ENCODE measurements at regions not wholly inside any gene's neighbourhood (a gene's known extent, or its start where the extent isn't known, plus 50 kb on each side); places are given as distances from the start of the nearest gene placed in this dataset.

GRCh38 chr16:77556201-77556873 lies 121.5 kb upstream of the ADAMTS18 start:
- no peaks in the 10 kb centered on the region for H3K4me1 ChIP-seq (ENCODE audit: control insufficient read depth, extremely low read depth, insufficient read depth, low read length)
- no TSS peak for BruUV-seq (replicated peaks)
- no peaks in the 10 kb centered on the region for H3K9me1 ChIP-seq (replicated peaks; ENCODE audit: control insufficient read depth, extremely low read depth, insufficient read depth, low read length)
- H2AFZ ChIP-seq (ENCODE audit: low read depth, low read length), result no peak overlapping the region
- H3K9ac ChIP-seq (replicated peaks; ENCODE audit: extremely low read depth, insufficient read depth, low read length), result no peak overlapping the region
- DNase-seq (ENCODE audit: low read depth, low spot score) (no peak), FAIRE-seq (no peak)
- H3K27ac ChIP-seq (ENCODE audit: insufficient read depth, low read depth, low read length), result no peak overlapping the region
- H4K20me1 ChIP-seq (replicated peaks; ENCODE audit: control insufficient read depth, extremely low read depth, insufficient read depth, low read length), result no peaks in the 10 kb centered on the region
- no peaks in the 10 kb centered on the region for H3K79me2 ChIP-seq (ENCODE audit: control insufficient read depth, insufficient read depth, low read length)
- H3K27me3 ChIP-seq (ENCODE audit: control insufficient read depth in 2 of 2, insufficient read depth in 2 of 2, low read length in 2 of 2), result no peaks in the 10 kb centered on the region
- no peaks in the 10 kb centered on the region for H3K36me3 ChIP-seq (ENCODE audit: control insufficient read depth in 2 of 2, extremely low read depth in 1 of 2, insufficient read depth in 2 of 2, low read length in 2 of 2)
- TF ChIP-seq MYC (IDR thresholded peaks at IDR 0.05; ENCODE audit: low read depth, low read length) (no peak), EZH2 (IDR thresholded peaks at IDR 0.05; ENCODE audit: borderline replicate concordance, low read depth, low read length, severe bottlenecking) (no peak), JUN (IDR thresholded peaks at IDR 0.05; ENCODE audit: borderline replicate concordance, insufficient read depth, insufficient read length, low read depth) (no peak), POLR2A (IDR thresholded peaks at IDR 0.05; ENCODE audit: low read depth, low read length) (no peak), GATA2 (IDR thresholded peaks at IDR 0.05; ENCODE audit: insufficient read depth, insufficient read length, low read depth, low read length) (no peak), FOS (IDR thresholded peaks at IDR 0.05; ENCODE audit: borderline replicate concordance, insufficient read depth, low read length) (no peak), POLR2AphosphoS5 (IDR thresholded peaks at IDR 0.05; ENCODE audit: insufficient read depth, low read depth, low read length) (no peak), CTCF (IDR thresholded peaks at IDR 0.05; ENCODE audit: extremely low read depth in 1 of 2, insufficient read depth in 1 of 2, low read depth in 1 of 2, low read length in 2 of 2) (no peak)
- TF ChIP-seq, protein P1, sequence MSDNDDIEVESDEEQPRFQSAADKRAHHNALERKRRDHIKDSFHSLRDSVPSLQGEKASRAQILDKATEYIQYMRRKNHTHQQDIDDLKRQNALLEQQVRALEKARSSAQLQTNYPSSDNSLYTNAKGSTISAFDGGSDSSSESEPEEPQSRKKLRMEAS (IDR thresholded peaks at IDR 0.05; ENCODE audit: insufficient read depth, insufficient read length), result no peak
- H3K9me3 ChIP-seq (replicated peaks; ENCODE audit: control insufficient read depth, insufficient read depth, low read length), result no peaks in the 10 kb centered on the region
- CTCF ChIA-PET, result interaction anchor here (1.1 to 1.6 kb wide), 2 partner anchors 13 to 18 kb away, joined by 3 to 8 read pairs; no protein-coding TSS in a partner anchor
- POLR2A ChIA-PET, result no interaction called here
- H3K4me3 ChIP-seq (replicated peaks in 1 of 3; ENCODE audit: insufficient read depth in 1 of 3, low read depth in 1 of 3, low read length in 3 of 3), result no peak overlapping the region
- intact Hi-C loops (cut with micrococcal nuclease) (no loop called here), dilution Hi-C loops (cut with MboI; ENCODE audit: extremely low pct_ligation_motif_present, low sequenced_read_pairs) (no loop called here)
- no peak overlapping the region for H3K4me2 ChIP-seq (ENCODE audit: insufficient read depth, low read length)

All from endothelial cell of umbilical vein (primary cell).